ENCODE measurements at regions not wholly inside any gene's neighbourhood (a gene's known extent, or its start where the extent isn't known, plus 50 kb on each side); places are given as distances from the start of the nearest gene placed in this dataset.

- no peak for TF ChIP-seq POLR2A (IDR thresholded peaks at IDR 0.05; ENCODE audit: low read depth, low read length)
- no peak for TF ChIP-seq CTCF (conservative IDR thresholded peaks at IDR 0.05; ENCODE audit: low read depth, low read length)
- no peak for TF ChIP-seq CHD1 (IDR thresholded peaks at IDR 0.05; ENCODE audit: low read depth, low read length)
- TF ChIP-seq MAZ (IDR thresholded peaks at IDR 0.05; ENCODE audit: borderline replicate concordance, low read depth, low read length) = no peak
- TF ChIP-seq RAD21 (IDR thresholded peaks at IDR 0.05; ENCODE audit: low read length) = no peak
- TF ChIP-seq RCOR1 (IDR thresholded peaks at IDR 0.05; ENCODE audit: insufficient replicate concordance, low read length) = no peak
- no peak for TF ChIP-seq BHLHE40 (IDR thresholded peaks at IDR 0.05; ENCODE audit: low read depth, low read length)
- no peak for TF ChIP-seq RFX5 (IDR thresholded peaks at IDR 0.05; ENCODE audit: low read depth, low read length)
- TF ChIP-seq USF2 (IDR thresholded peaks at IDR 0.05; ENCODE audit: low read depth, low read length) = no peak
These were observed 107.7 kb downstream of the SEPTIN7 start for GRCh38 chr7:35908331-35909216.
